ENCODE measurements at regions not wholly inside any gene's neighbourhood (a gene's known extent, or its start where the extent isn't known, plus 50 kb on each side); places are given as distances from the start of the nearest gene placed in this dataset.

DNA sequence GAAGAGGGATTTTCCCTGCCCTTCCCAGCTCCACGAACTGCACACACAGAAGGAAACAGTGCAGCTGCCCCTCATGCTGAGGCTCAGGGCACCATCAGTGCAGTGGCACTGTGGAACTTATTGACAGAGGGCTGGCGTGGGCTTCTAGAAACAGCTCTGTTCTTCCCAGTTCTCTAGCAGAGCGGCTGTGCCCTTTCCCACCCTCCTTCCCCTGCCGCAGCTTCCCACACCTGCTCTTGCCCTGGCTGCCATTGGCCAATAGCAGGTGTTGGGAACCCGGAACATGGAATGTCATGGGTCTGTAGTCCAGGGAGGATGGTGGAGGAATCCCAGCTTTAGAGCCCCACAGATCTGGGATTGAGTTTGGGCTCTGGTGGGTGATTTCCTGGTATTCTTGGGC is 343.8 kb downstream of the RPS6KC1 start:
- TF ChIP-seq, protein P1, sequence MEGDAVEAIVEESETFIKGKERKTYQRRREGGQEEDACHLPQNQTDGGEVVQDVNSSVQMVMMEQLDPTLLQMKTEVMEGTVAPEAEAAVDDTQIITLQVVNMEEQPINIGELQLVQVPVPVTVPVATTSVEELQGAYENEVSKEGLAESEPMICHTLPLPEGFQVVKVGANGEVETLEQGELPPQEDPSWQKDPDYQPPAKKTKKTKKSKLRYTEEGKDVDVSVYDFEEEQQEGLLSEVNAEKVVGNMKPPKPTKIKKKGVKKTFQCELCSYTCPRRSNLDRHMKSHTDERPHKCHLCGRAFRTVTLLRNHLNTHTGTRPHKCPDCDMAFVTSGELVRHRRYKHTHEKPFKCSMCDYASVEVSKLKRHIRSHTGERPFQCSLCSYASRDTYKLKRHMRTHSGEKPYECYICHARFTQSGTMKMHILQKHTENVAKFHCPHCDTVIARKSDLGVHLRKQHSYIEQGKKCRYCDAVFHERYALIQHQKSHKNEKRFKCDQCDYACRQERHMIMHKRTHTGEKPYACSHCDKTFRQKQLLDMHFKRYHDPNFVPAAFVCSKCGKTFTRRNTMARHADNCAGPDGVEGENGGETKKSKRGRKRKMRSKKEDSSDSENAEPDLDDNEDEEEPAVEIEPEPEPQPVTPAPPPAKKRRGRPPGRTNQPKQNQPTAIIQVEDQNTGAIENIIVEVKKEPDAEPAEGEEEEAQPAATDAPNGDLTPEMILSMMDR (IDR thresholded peaks at IDR 0.05; ENCODE audit: low read depth, low read length, poor library complexity, severe bottlenecking) = no peak
- TF ChIP-seq EZH2phosphoT487 (IDR thresholded peaks at IDR 0.05; ENCODE audit: borderline replicate concordance, low read length) = no peak
